Nephron (organoid): ENCODE measurements at regions not wholly inside any gene's neighbourhood (a gene's known extent, or its start where the extent isn't known, plus 50 kb on each side); places are given as distances from the start of the nearest gene placed in this dataset.

Experiments used
- H3K27ac Mint-ChIP-seq, 3 experiments: 2 replicates each; pipeline ENCODE4 v1.8.0; 2020; ENCODE audit warnings: mixed read lengths in 3 of 3, mild to moderate bottlenecking in 2 of 3, moderate library complexity in 1 of 3
- H3K27me3 Mint-ChIP-seq: 2 replicates; pipeline ENCODE4 v1.8.0; 2021; ENCODE audit warnings: low read depth, mild to moderate bottlenecking, moderate library complexity, mixed read lengths
- H3K36me3 Mint-ChIP-seq: 2 replicates; pipeline ENCODE4 v1.8.0; 2020; ENCODE audit warnings: low read depth, mixed read lengths
- H3K4me1 Mint-ChIP-seq: 2 replicates; pipeline ENCODE4 v1.8.0; 2020; ENCODE audit warnings: mixed read lengths
- H3K4me3 Mint-ChIP-seq, 3 experiments: 2 replicates each; pipeline ENCODE4 v1.8.0; 2020; ENCODE audit warnings: mild to moderate bottlenecking in 3 of 3, mixed read lengths in 3 of 3, moderate library complexity in 2 of 3
- H3K9me3 Mint-ChIP-seq: 2 replicates; pipeline ENCODE4 v1.8.0; 2020; ENCODE audit warnings: mixed read lengths
- CTCF ChIP-seq, 3 experiments: fragments of 200-600 bp; sonication (generic); IDR thresholded peaks; one replicate each; pipeline ENCODE4 v1.5.0; 2021; ENCODE audit warnings: antibody characterized with exemption in 3 of 3; ENCODE audit not compliant: unreplicated experiment in 3 of 3

GRCh38 chr2:215707608-215708007, 271.7 kb upstream of the FN1 start:
- H3K9me3 Mint-ChIP-seq, result no peaks in the 10 kb centered on the region
- no peak overlapping the region for H3K4me3 Mint-ChIP-seq
- no peaks in the 10 kb centered on the region for H3K27me3 Mint-ChIP-seq
- no peaks in the 10 kb centered on the region for H3K36me3 Mint-ChIP-seq
- H3K27ac Mint-ChIP-seq, result no peak overlapping the region
- TF ChIP-seq CTCF (IDR thresholded peaks at IDR 0.05; ENCODE audit: unreplicated experiment in 3 of 3), result no peak
- H3K4me1 Mint-ChIP-seq, result peaks cover 35% of the 10 kb centered on the region

GRCh38 chr2:215705771-215706361, 270.0 kb upstream of the FN1 start:
- no peak for TF ChIP-seq CTCF (IDR thresholded peaks at IDR 0.05; ENCODE audit: unreplicated experiment in 3 of 3)
- Mint-ChIP-seq H3K36me3 (no peaks in the 10 kb centered on the region), H3K27ac (peak overlapping the region in 2 of 3 experiments; percentile 61 to 79), H3K27me3 (no peaks in the 10 kb centered on the region), H3K9me3 (no peaks in the 10 kb centered on the region), H3K4me3 (no peak overlapping the region), H3K4me1 (peaks cover 26% of the 10 kb centered on the region)

- no peaks in the 10 kb centered on the region for H3K9me3 Mint-ChIP-seq
- TF ChIP-seq CTCF (IDR thresholded peaks at IDR 0.05; ENCODE audit: unreplicated experiment in 3 of 3), result no peak
Observed at GRCh38 chr2:215705281-215705680, 269.4 kb upstream of the FN1 start.

GRCh38 chr2:215702116-215702902, 266.4 kb upstream of the FN1 start:
- H3K4me1 Mint-ChIP-seq, result peaks cover 31% of the 10 kb centered on the region
- H3K36me3 Mint-ChIP-seq, result peaks cover 3% of the 10 kb centered on the region
- no peak for TF ChIP-seq CTCF (IDR thresholded peaks at IDR 0.05; ENCODE audit: unreplicated experiment in 3 of 3)
- H3K27me3 Mint-ChIP-seq, result no peaks in the 10 kb centered on the region
- H3K27ac Mint-ChIP-seq, result peak overlapping the region in 2 of 3 experiments; percentile 27 to 56
- no peak overlapping the region for H3K4me3 Mint-ChIP-seq
- H3K9me3 Mint-ChIP-seq, result peaks cover 9% of the 10 kb centered on the region

More at GRCh38 chr2:215705281-215705680, 269.4 kb upstream of the FN1 start:
- H3K4me3 Mint-ChIP-seq, result no peak overlapping the region
- H3K27me3 Mint-ChIP-seq, result no peaks in the 10 kb centered on the region
- peaks cover 32% of the 10 kb centered on the region for H3K4me1 Mint-ChIP-seq
- no peaks in the 10 kb centered on the region for H3K36me3 Mint-ChIP-seq
- peak overlapping the region in 2 of 3 experiments; percentile 61 to 79 for H3K27ac Mint-ChIP-seq

GRCh38 chr2:215699700-215700538, 264.1 kb upstream of the FN1 start:
- Mint-ChIP-seq H3K9me3 (peaks cover 9% of the 10 kb centered on the region), H3K4me1 (peaks cover 17% of the 10 kb centered on the region), H3K27ac (peak overlapping the region; percentile 33 to 79 (median 78)), H3K27me3 (no peaks in the 10 kb centered on the region), H3K36me3 (peaks cover 3% of the 10 kb centered on the region), H3K4me3 (no peak overlapping the region)
- no peak for TF ChIP-seq CTCF (IDR thresholded peaks at IDR 0.05; ENCODE audit: unreplicated experiment in 3 of 3)
